HEK293 (cell line): ENCODE measurements at regions not wholly inside any gene's neighbourhood (a gene's known extent, or its start where the extent isn't known, plus 50 kb on each side); places are given as distances from the start of the nearest gene placed in this dataset.

ENCODE experiments used
- CTCF ChIP-seq: fragments of 450-650 bp; formaldehyde crosslinking; IDR thresholded peaks from 2 replicates; pipeline ENCODE4 v1.5.1; 2016; ENCODE audit warnings: missing biosample characterization, missing genetic modification characterization
- KLF16 ChIP-seq: fragments of 450-650 bp; formaldehyde crosslinking; IDR thresholded peaks from 2 replicates; pipeline ENCODE4 v1.5.1; 2017; ENCODE audit warnings: missing biosample characterization, missing genetic modification characterization
- OVOL3 ChIP-seq: fragments of 450-650 bp; formaldehyde crosslinking; IDR thresholded peaks from 2 replicates; pipeline ENCODE4 v1.5.1; 2016; ENCODE audit warnings: missing biosample characterization, missing genetic modification characterization
- ZNF211 ChIP-seq: fragments of 450-650 bp; formaldehyde crosslinking; IDR thresholded peaks from 2 replicates; pipeline ENCODE4 v1.5.1; 2016; ENCODE audit warnings: low read depth, missing biosample characterization, missing genetic modification characterization
- ZNF776 ChIP-seq: fragments of 450-650 bp; formaldehyde crosslinking; IDR thresholded peaks from 2 replicates; pipeline ENCODE4 v1.5.0; 2017; ENCODE audit warnings: missing biosample characterization, missing genetic modification characterization, borderline replicate concordance

- TF ChIP-seq CTCF (tag by site-specific recombination) = no peak
- no peak for TF ChIP-seq ZNF211 (tag by site-specific recombination)
- TF ChIP-seq OVOL3 (tag by site-specific recombination) = no peak
- no peak for TF ChIP-seq KLF16 (tag by site-specific recombination)
- no peak for TF ChIP-seq ZNF776 (tag by site-specific recombination)
Observed at GRCh38 chr7:17407229-17407628, 108.8 kb downstream of the AHR start.
